Lower lobe of right lung (tissue), 2 donors: ENCODE measurements at regions not wholly inside any gene's neighbourhood (a gene's known extent, or its start where the extent isn't known, plus 50 kb on each side); places are given as distances from the start of the nearest gene placed in this dataset.

Experiments used
- ATAC-seq, 2 donors: fragments of 200-7000 bp; cut with Tn5 transposase; one replicate each; pipeline ENCODE4 v1.9.1; 2020 to 2022; ENCODE audit warnings: mild to moderate bottlenecking in 2 of 2, moderate library complexity in 2 of 2
- DNase-seq: peaks from one replicate; pipeline ENCODE4 v3.0.0-alpha.2; 2020
- H3K27ac ChIP-seq: fragments of 200-600 bp; one replicate; pipeline ENCODE4 v1.8.0; 2022
- H3K27me3 ChIP-seq: fragments of 200-600 bp; one replicate; pipeline ENCODE4 v1.8.0; 2022; ENCODE audit warnings: low read depth
- H3K36me3 ChIP-seq: fragments of 200-600 bp; one replicate; pipeline ENCODE4 v1.8.0; 2022; ENCODE audit warnings: mild to moderate bottlenecking
- H3K4me1 ChIP-seq: fragments of 200-600 bp; one replicate; pipeline ENCODE4 v1.8.0; 2022
- H3K4me3 ChIP-seq: fragments of 200-600 bp; one replicate; pipeline ENCODE4 v1.8.0; 2022; ENCODE audit warnings: mild to moderate bottlenecking
- H3K9me3 ChIP-seq: fragments of 200-600 bp; one replicate; pipeline ENCODE4 v1.8.0; 2022
- CTCF ChIP-seq: fragments of 200-600 bp; IDR thresholded peaks from one replicate; pipeline ENCODE4 v1.8.0; 2022; ENCODE audit warnings: antibody characterized with exemption, mild to moderate bottlenecking
- intact Hi-C: fragments of 100-400 bp; cut with DNase I; formaldehyde crosslinking; loops from one replicate; pipeline ENCODE4 v1.11.0; 2022
- donor health status: DM: no; HTN: yes; CAD: no; lungs with severe emphysema.

GRCh38 chr2:128390256-128390990 lies 71.8 kb upstream of the HS6ST1 start:
- DNase-seq (peak; percentile 35), ATAC-seq (no peak)
- H3K36me3 ChIP-seq = no peaks in the 10 kb centered on the region
- no peaks in the 10 kb centered on the region for H3K27me3 ChIP-seq
- intact Hi-C loops = no loop called here
- no peak for TF ChIP-seq CTCF
- no peak overlapping the region for H3K4me3 ChIP-seq
- H3K27ac ChIP-seq = no peak overlapping the region
- no peaks in the 10 kb centered on the region for H3K4me1 ChIP-seq
- no peaks in the 10 kb centered on the region for H3K9me3 ChIP-seq

- intact Hi-C loops = no loop called here
- no peak overlapping the region for H3K27ac ChIP-seq
- no peak overlapping the region for H3K4me3 ChIP-seq
- no peaks in the 10 kb centered on the region for H3K9me3 ChIP-seq
- no peaks in the 10 kb centered on the region for H3K27me3 ChIP-seq
- TF ChIP-seq CTCF = no peak
- DNase-seq (no peak), ATAC-seq (no peak)
- H3K36me3 ChIP-seq = no peaks in the 10 kb centered on the region
- no peaks in the 10 kb centered on the region for H3K4me1 ChIP-seq
Measured at GRCh38 chr2:128390991-128391630, 72.4 kb upstream of the HS6ST1 start.

GRCh38 chr2:128391679-128392078 lies 73.0 kb upstream of the HS6ST1 start:
- ATAC-seq (no peak), DNase-seq (no peak)
- Histone ChIP-seq H3K36me3 (no peaks in the 10 kb centered on the region), H3K4me1 (no peaks in the 10 kb centered on the region), H3K27ac (no peak overlapping the region), H3K4me3 (no peak overlapping the region), H3K27me3 (no peaks in the 10 kb centered on the region), H3K9me3 (no peaks in the 10 kb centered on the region)
- no peak for TF ChIP-seq CTCF
- intact Hi-C loops = no loop called here

GRCh38 chr2:128392207-128392606 lies 73.5 kb upstream of the HS6ST1 start:
- TF ChIP-seq CTCF = no peak
- ATAC-seq = no peak
- intact Hi-C loops = no loop called here

GRCh38 chr2:128394007-128394730 lies 75.5 kb upstream of the HS6ST1 start:
- Histone ChIP-seq H3K27me3 (no peaks in the 10 kb centered on the region), H3K9me3 (no peaks in the 10 kb centered on the region), H3K4me1 (no peaks in the 10 kb centered on the region), H3K27ac (no peak overlapping the region), H3K4me3 (no peak overlapping the region), H3K36me3 (no peaks in the 10 kb centered on the region)
- DNase-seq = no peak
- ATAC-seq = no peak
- intact Hi-C loops = no loop called here
- TF ChIP-seq CTCF = no peak

More at GRCh38 chr2:128392207-128392606, 73.5 kb upstream of the HS6ST1 start:
- Histone ChIP-seq H3K4me3 (no peak overlapping the region), H3K9me3 (no peaks in the 10 kb centered on the region), H3K27me3 (no peaks in the 10 kb centered on the region), H3K36me3 (no peaks in the 10 kb centered on the region), H3K27ac (no peak overlapping the region), H3K4me1 (no peaks in the 10 kb centered on the region)
- no peak for DNase-seq
